Fibroblast of lung (primary cell): ENCODE measurements at regions not wholly inside any gene's neighbourhood (a gene's known extent, or its start where the extent isn't known, plus 50 kb on each side); places are given as distances from the start of the nearest gene placed in this dataset.
A peak's percentile ranks its signal among the peaks of the same experiment; 100 is the strongest.

Source experiments
- DNase-seq, 2 donors: peaks; one replicate each; pipeline versions ENCODE4 v3.0.0 to v3.0.0-alpha.2; 2010; ENCODE audit warnings: low read depth in 2 of 2
- H2AFZ ChIP-seq: 2 replicates; pipeline ENCODE4 v1.5.1; 2012; ENCODE audit warnings: low read length, control low read depth, inconsistent platforms
- H3K27ac ChIP-seq: 2 replicates; pipeline ENCODE4 v1.5.1; 2011; ENCODE audit warnings: low read length, control low read depth; ENCODE audit not compliant: insufficient read depth
- H3K27me3 ChIP-seq: 2 replicates; pipeline ENCODE4 v1.5.1; 2011; ENCODE audit warnings: mild to moderate bottlenecking, low read length; ENCODE audit not compliant: control insufficient read depth, insufficient read depth
- H3K36me3 ChIP-seq: 2 replicates; pipeline ENCODE4 v1.5.1; 2011; ENCODE audit warnings: low read length; ENCODE audit not compliant: control insufficient read depth, insufficient read depth
- H3K4me1 ChIP-seq: 2 replicates; pipeline ENCODE4 v1.5.1; 2011; ENCODE audit warnings: low read length; ENCODE audit not compliant: control insufficient read depth, insufficient read depth; ENCODE audit errors: extremely low read depth
- H3K4me2 ChIP-seq: 2 replicates; pipeline ENCODE4 v1.5.1; 2011; ENCODE audit warnings: low read length, control low read depth; ENCODE audit not compliant: insufficient read depth; ENCODE audit errors: extremely low read depth
- H3K4me3 ChIP-seq, 4 experiments: fragments of 200-600 bp in 1 of 4; sonication (generic) in 1 of 4; replicated peaks in 1 of 4; 2 replicates each; pipeline ENCODE4 v1.5.1; 2011 to 2016; ENCODE audit warnings: low read length in 4 of 4, low read depth in 3 of 4, mild to moderate bottlenecking in 3 of 4, control low read depth in 2 of 4, inconsistent platforms in 1 of 4, mixed read lengths in 1 of 4; ENCODE audit not compliant: insufficient read depth in 1 of 4; ENCODE audit errors: control extremely low read depth in 1 of 4
- H3K79me2 ChIP-seq: 2 replicates; pipeline ENCODE4 v1.5.1; 2012; ENCODE audit warnings: mild to moderate bottlenecking, low read length, inconsistent platforms; ENCODE audit not compliant: control insufficient read depth, insufficient read depth
- H3K9ac ChIP-seq: 2 replicates; pipeline ENCODE4 v1.5.1; 2011; ENCODE audit warnings: mild to moderate bottlenecking, low read length, control low read depth; ENCODE audit not compliant: insufficient read depth
- H3K9me3 ChIP-seq: 2 replicates; pipeline ENCODE4 v1.5.1; 2012; ENCODE audit warnings: low read depth, low read length; ENCODE audit not compliant: control insufficient read depth, insufficient read depth
- H4K20me1 ChIP-seq: 2 replicates; pipeline ENCODE4 v1.5.1; 2011; ENCODE audit warnings: low read length; ENCODE audit not compliant: control insufficient read depth, insufficient read depth; ENCODE audit errors: extremely low read depth
- CTCF ChIP-seq, 2 donors: IDR thresholded peaks in 1 of 2; conservative IDR thresholded peaks in 1 of 2; 1 replicate in 1 of 2; 2 replicates in 1 of 2; pipeline ENCODE4 v1.5.1; 2011 to 2012; ENCODE audit warnings: low read length in 2 of 2, control low read depth in 1 of 2, inconsistent platforms in 1 of 2, low read depth in 1 of 2, mild to moderate bottlenecking in 1 of 2
- EZH2 ChIP-seq: IDR thresholded peaks from 2 replicates; pipeline ENCODE4 v1.5.1; 2012; ENCODE audit warnings: low read length, control low read depth, mild to moderate bottlenecking; ENCODE audit errors: missing control alignments

GRCh38 chr10:128875956-128876736 is 590.9 kb upstream of the MGMT start:
- Histone ChIP-seq H3K4me3 (no peak overlapping the region), H3K36me3 (no peaks in the 10 kb centered on the region), H3K27ac (no peak overlapping the region), H2AFZ (no peak overlapping the region), H3K4me1 (no peaks in the 10 kb centered on the region), H3K79me2 (no peaks in the 10 kb centered on the region), H3K4me2 (no peak overlapping the region), H4K20me1 (no peaks in the 10 kb centered on the region), H3K9ac (no peak overlapping the region), H3K9me3 (no peaks in the 10 kb centered on the region), H3K27me3 (no peaks in the 10 kb centered on the region)
- DNase-seq = peak in 1 of 2 donors; percentile 45
- no peak for TF ChIP-seq EZH2
- no peak for TF ChIP-seq CTCF (conservative IDR thresholded peaks at IDR 0.05 in 1 of 2, IDR thresholded peaks at IDR 0.05 in 1 of 2; ENCODE audit: low read depth in 1 of 2, low read length in 2 of 2)

GRCh38 chr10:128877141-128877540 is 589.9 kb upstream of the MGMT start:
- no peak overlapping the region for H3K4me2 ChIP-seq
- H3K9ac ChIP-seq = no peak overlapping the region
- no peak for TF ChIP-seq CTCF (conservative IDR thresholded peaks at IDR 0.05 in 1 of 2, IDR thresholded peaks at IDR 0.05 in 1 of 2; ENCODE audit: low read depth in 1 of 2, low read length in 2 of 2)
- no peak for TF ChIP-seq EZH2
- DNase-seq = no peak
- no peaks in the 10 kb centered on the region for H3K79me2 ChIP-seq
- no peaks in the 10 kb centered on the region for H3K4me1 ChIP-seq
- no peak overlapping the region for H2AFZ ChIP-seq
- H3K27ac ChIP-seq = no peak overlapping the region
- H3K27me3 ChIP-seq = no peaks in the 10 kb centered on the region
- no peaks in the 10 kb centered on the region for H4K20me1 ChIP-seq
- H3K36me3 ChIP-seq = no peaks in the 10 kb centered on the region
- no peak overlapping the region for H3K4me3 ChIP-seq
- no peaks in the 10 kb centered on the region for H3K9me3 ChIP-seq

GRCh38 chr10:128877936-128878335 is 589.1 kb upstream of the MGMT start:
- Histone ChIP-seq H3K4me1 (no peaks in the 10 kb centered on the region), H3K79me2 (no peaks in the 10 kb centered on the region), H3K9ac (no peak overlapping the region), H3K9me3 (no peaks in the 10 kb centered on the region), H3K27ac (no peak overlapping the region), H2AFZ (no peak overlapping the region), H3K27me3 (no peaks in the 10 kb centered on the region), H3K36me3 (no peaks in the 10 kb centered on the region), H3K4me3 (no peak overlapping the region), H4K20me1 (no peaks in the 10 kb centered on the region), H3K4me2 (no peak overlapping the region)
- TF ChIP-seq CTCF (conservative IDR thresholded peaks at IDR 0.05 in 1 of 2, IDR thresholded peaks at IDR 0.05 in 1 of 2; ENCODE audit: low read depth in 1 of 2, low read length in 2 of 2) (no peak), EZH2 (no peak)
- DNase-seq = no peak
